ENCODE measurements at regions not wholly inside any gene's neighbourhood (a gene's known extent, or its start where the extent isn't known, plus 50 kb on each side); places are given as distances from the start of the nearest gene placed in this dataset.

- Mint-ChIP-seq H3K27me3 (peaks cover 18% of the 10 kb centered on the region), H3K36me3 (ENCODE audit: insufficient read depth) (peaks cover 2% of the 10 kb centered on the region), H3K4me1 (peaks cover 4% of the 10 kb centered on the region), H3K4me3 (no peak overlapping the region), H3K27ac (ENCODE audit: low read depth) (no peak overlapping the region), H3K9me3 (no peaks in the 10 kb centered on the region)
- DNase-seq (ENCODE audit: low spot score in 2 of 2) = no peak
- no peak for ATAC-seq (replicated peaks; ENCODE audit: extremely low read depth, poor library complexity, severe bottlenecking)
These were observed 283.8 kb upstream of the TMEM161B start for GRCh38 chr5:88552426-88552825.

- ATAC-seq (replicated peaks; ENCODE audit: extremely low read depth, poor library complexity, severe bottlenecking) (no peak), DNase-seq (ENCODE audit: low spot score in 2 of 2) (no peak)
- peaks cover 2% of the 10 kb centered on the region for H3K36me3 Mint-ChIP-seq (ENCODE audit: insufficient read depth)
- H3K9me3 Mint-ChIP-seq = no peaks in the 10 kb centered on the region
- H3K4me3 Mint-ChIP-seq = no peak overlapping the region
- no peak overlapping the region for H3K27ac Mint-ChIP-seq (ENCODE audit: low read depth)
- H3K27me3 Mint-ChIP-seq = peaks cover 14% of the 10 kb centered on the region
- peaks cover 4% of the 10 kb centered on the region for H3K4me1 Mint-ChIP-seq
These were observed 283.2 kb upstream of the TMEM161B start for GRCh38 chr5:88551724-88552345.

- Mint-ChIP-seq H3K27me3 (peaks cover 3% of the 10 kb centered on the region), H3K4me1 (peaks cover 2% of the 10 kb centered on the region), H3K36me3 (ENCODE audit: insufficient read depth) (no peaks in the 10 kb centered on the region), H3K4me3 (no peak overlapping the region), H3K9me3 (no peaks in the 10 kb centered on the region), H3K27ac (ENCODE audit: low read depth) (no peak overlapping the region)
- no peak for ATAC-seq (replicated peaks; ENCODE audit: extremely low read depth, poor library complexity, severe bottlenecking)
- no peak for DNase-seq (ENCODE audit: low spot score in 2 of 2)
These were observed 282.1 kb upstream of the TMEM161B start for GRCh38 chr5:88550736-88551135.

GRCh38 chr5:88548136-88548805 is 279.6 kb upstream of the TMEM161B start:
- Mint-ChIP-seq H3K36me3 (ENCODE audit: insufficient read depth) (no peaks in the 10 kb centered on the region), H3K9me3 (no peaks in the 10 kb centered on the region), H3K27me3 (peaks cover 18% of the 10 kb centered on the region), H3K4me1 (no peaks in the 10 kb centered on the region), H3K4me3 (no peak overlapping the region), H3K27ac (ENCODE audit: low read depth) (no peak overlapping the region)
- ATAC-seq (replicated peaks; ENCODE audit: extremely low read depth, poor library complexity, severe bottlenecking) = no peak
- no peak for DNase-seq (ENCODE audit: low spot score in 2 of 2)

GRCh38 chr5:88545338-88545737 is 276.7 kb upstream of the TMEM161B start:
- ATAC-seq (replicated peaks; ENCODE audit: extremely low read depth, poor library complexity, severe bottlenecking) (no peak), DNase-seq (ENCODE audit: low spot score in 2 of 2) (no peak)
- Mint-ChIP-seq H3K4me3 (no peak overlapping the region), H3K9me3 (no peaks in the 10 kb centered on the region), H3K4me1 (no peaks in the 10 kb centered on the region), H3K27ac (ENCODE audit: low read depth) (no peak overlapping the region), H3K27me3 (peaks cover 18% of the 10 kb centered on the region), H3K36me3 (ENCODE audit: insufficient read depth) (no peaks in the 10 kb centered on the region)

GRCh38 chr5:88544671-88545070 is 276.0 kb upstream of the TMEM161B start:
- Mint-ChIP-seq H3K9me3 (no peaks in the 10 kb centered on the region), H3K27ac (ENCODE audit: low read depth) (no peak overlapping the region), H3K36me3 (ENCODE audit: insufficient read depth) (no peaks in the 10 kb centered on the region), H3K4me1 (no peaks in the 10 kb centered on the region), H3K27me3 (peaks cover 20% of the 10 kb centered on the region), H3K4me3 (no peak overlapping the region)
- no peak for DNase-seq (ENCODE audit: low spot score in 2 of 2)
- ATAC-seq (replicated peaks; ENCODE audit: extremely low read depth, poor library complexity, severe bottlenecking) = no peak

- peaks cover 25% of the 10 kb centered on the region for H3K27me3 Mint-ChIP-seq
- H3K9me3 Mint-ChIP-seq = no peaks in the 10 kb centered on the region
- H3K4me3 Mint-ChIP-seq = no peak overlapping the region
- no peak overlapping the region for H3K27ac Mint-ChIP-seq (ENCODE audit: low read depth)
- DNase-seq (ENCODE audit: low spot score in 2 of 2) = no peak
- H3K4me1 Mint-ChIP-seq = no peaks in the 10 kb centered on the region
- no peaks in the 10 kb centered on the region for H3K36me3 Mint-ChIP-seq (ENCODE audit: insufficient read depth)
- no peak for ATAC-seq (replicated peaks; ENCODE audit: extremely low read depth, poor library complexity, severe bottlenecking)
These were observed 275.5 kb upstream of the TMEM161B start for GRCh38 chr5:88544136-88544645.

- H3K27ac Mint-ChIP-seq (ENCODE audit: low read depth) = no peak overlapping the region
- peaks cover 38% of the 10 kb centered on the region for H3K27me3 Mint-ChIP-seq
- H3K4me3 Mint-ChIP-seq = no peak overlapping the region
- no peaks in the 10 kb centered on the region for H3K9me3 Mint-ChIP-seq
- ATAC-seq (replicated peaks; ENCODE audit: extremely low read depth, poor library complexity, severe bottlenecking) = no peak
- H3K4me1 Mint-ChIP-seq = no peaks in the 10 kb centered on the region
- no peaks in the 10 kb centered on the region for H3K36me3 Mint-ChIP-seq (ENCODE audit: insufficient read depth)
- no peak for DNase-seq (ENCODE audit: low spot score in 2 of 2)
These were observed 274.1 kb upstream of the TMEM161B start for GRCh38 chr5:88542786-88543185.

GRCh38 chr5:88540471-88541115 is 271.9 kb upstream of the TMEM161B start:
- no peaks in the 10 kb centered on the region for H3K36me3 Mint-ChIP-seq (ENCODE audit: insufficient read depth)
- H3K27ac Mint-ChIP-seq (ENCODE audit: low read depth) = no peak overlapping the region
- H3K27me3 Mint-ChIP-seq = peaks cover 38% of the 10 kb centered on the region
- no peak overlapping the region for H3K4me3 Mint-ChIP-seq
- DNase-seq (ENCODE audit: low spot score in 2 of 2) (no peak), ATAC-seq (replicated peaks; ENCODE audit: extremely low read depth, poor library complexity, severe bottlenecking) (no peak)
- H3K9me3 Mint-ChIP-seq = no peaks in the 10 kb centered on the region
- no peaks in the 10 kb centered on the region for H3K4me1 Mint-ChIP-seq

- no peak for DNase-seq (ENCODE audit: low spot score in 2 of 2)
- Mint-ChIP-seq H3K36me3 (ENCODE audit: insufficient read depth) (no peaks in the 10 kb centered on the region), H3K4me1 (no peaks in the 10 kb centered on the region), H3K27me3 (peaks cover 32% of the 10 kb centered on the region), H3K27ac (ENCODE audit: low read depth) (no peak overlapping the region), H3K9me3 (no peaks in the 10 kb centered on the region), H3K4me3 (no peak overlapping the region)
- no peak for ATAC-seq (replicated peaks; ENCODE audit: extremely low read depth, poor library complexity, severe bottlenecking)
These were observed 271.2 kb upstream of the TMEM161B start for GRCh38 chr5:88539693-88540365.

- H3K4me3 Mint-ChIP-seq = no peak overlapping the region
- DNase-seq (ENCODE audit: low spot score in 2 of 2) (no peak), ATAC-seq (replicated peaks; ENCODE audit: extremely low read depth, poor library complexity, severe bottlenecking) (no peak)
- H3K9me3 Mint-ChIP-seq = no peaks in the 10 kb centered on the region
- H3K27ac Mint-ChIP-seq (ENCODE audit: low read depth) = no peak overlapping the region
- no peaks in the 10 kb centered on the region for H3K4me1 Mint-ChIP-seq
- H3K27me3 Mint-ChIP-seq = peaks cover 26% of the 10 kb centered on the region
- no peaks in the 10 kb centered on the region for H3K36me3 Mint-ChIP-seq (ENCODE audit: insufficient read depth)
These were observed 270.4 kb upstream of the TMEM161B start for GRCh38 chr5:88539026-88539425.

GRCh38 chr5:88536146-88536545 is 267.5 kb upstream of the TMEM161B start:
- no peak for ATAC-seq (replicated peaks; ENCODE audit: extremely low read depth, poor library complexity, severe bottlenecking)
- H3K4me1 Mint-ChIP-seq = no peaks in the 10 kb centered on the region
- no peaks in the 10 kb centered on the region for H3K36me3 Mint-ChIP-seq (ENCODE audit: insufficient read depth)
- no peaks in the 10 kb centered on the region for H3K9me3 Mint-ChIP-seq
- no peak overlapping the region for H3K4me3 Mint-ChIP-seq
- no peak overlapping the region for H3K27ac Mint-ChIP-seq (ENCODE audit: low read depth)
- no peak for DNase-seq (ENCODE audit: low spot score in 2 of 2)
- peaks cover 51% of the 10 kb centered on the region for H3K27me3 Mint-ChIP-seq

Measured in central memory CD8-positive, alpha-beta T cell (primary cell).